GM23338 (cell line): ENCODE measurements at regions not wholly inside any gene's neighbourhood (a gene's known extent, or its start where the extent isn't known, plus 50 kb on each side); places are given as distances from the start of the nearest gene placed in this dataset.

Source experiments
- ATAC-seq: fragments of 200-7000 bp; cut with Tn5 transposase; 3 replicates; pipeline ENCODE4 v1.9.1; 2020
- DNase-seq: peaks from one replicate; pipeline ENCODE4 v3.0.0-alpha.2; 2015; ENCODE audit warnings: low spot score
- H2AFZ ChIP-seq: fragments of 200-600 bp; sonication (generic); 2 replicates; pipeline ENCODE4 v1.8.0; 2016; ENCODE audit warnings: antibody characterized with exemption, mild to moderate bottlenecking, moderate library complexity
- H3F3A ChIP-seq: fragments of 200-600 bp; sonication (generic); replicated peaks from 2 replicates; pipeline ENCODE4 v1.8.0; 2017; ENCODE audit warnings: antibody characterized with exemption, mixed run types, low read depth
- H3K27ac ChIP-seq: fragments of 200-600 bp; sonication (generic); 2 replicates; pipeline ENCODE4 v1.6.1; 2016; ENCODE audit warnings: low read depth
- H3K27me3 ChIP-seq: fragments of 200-600 bp; sonication (generic); 2 replicates; pipeline ENCODE4 v1.8.0; 2016; ENCODE audit warnings: mild to moderate bottlenecking, mixed run types, moderate library complexity; ENCODE audit not compliant: insufficient read depth
- H3K36me3 ChIP-seq: fragments of 200-600 bp; sonication (generic); 2 replicates; pipeline ENCODE4 v1.8.0; 2016; ENCODE audit warnings: mild to moderate bottlenecking; ENCODE audit not compliant: insufficient read depth
- H3K4me1 ChIP-seq: fragments of 200-600 bp; sonication (generic); 2 replicates; pipeline ENCODE4 v1.8.0; 2016; ENCODE audit warnings: mild to moderate bottlenecking, moderate library complexity; ENCODE audit not compliant: insufficient read depth
- H3K4me2 ChIP-seq: fragments of 200-600 bp; sonication (generic); 2 replicates; pipeline ENCODE4 v1.7.1; 2017; ENCODE audit warnings: mixed run types
- H3K4me3 ChIP-seq: fragments of 200-600 bp; sonication (generic); 2 replicates; pipeline ENCODE4 v1.6.1; 2016; ENCODE audit warnings: mixed run types
- H3K79me2 ChIP-seq: fragments of 200-600 bp; sonication (generic); replicated peaks from 2 replicates; pipeline ENCODE4 v1.8.0; 2017; ENCODE audit warnings: mild to moderate bottlenecking; ENCODE audit not compliant: insufficient read depth
- H3K9me2 ChIP-seq: fragments of 200-600 bp; sonication (generic); 2 replicates; pipeline ENCODE4 v1.8.0; 2017; ENCODE audit not compliant: insufficient read depth
- H4K20me1 ChIP-seq: fragments of 200-600 bp; sonication (generic); replicated peaks from 2 replicates; pipeline ENCODE4 v1.8.0; 2017; ENCODE audit warnings: mild to moderate bottlenecking; ENCODE audit not compliant: insufficient read depth
- H3K27ac Mint-ChIP-seq: 2 replicates; pipeline ENCODE4 v1.8.0; 2020; ENCODE audit warnings: inconsistent platforms, mild to moderate bottlenecking, moderate library complexity, mixed read lengths
- H3K27me3 Mint-ChIP-seq: 3 replicates; pipeline ENCODE4 v1.8.0; 2022; ENCODE audit warnings: low read depth, mild to moderate bottlenecking, moderate library complexity, mixed read lengths, inconsistent platforms; ENCODE audit not compliant: insufficient read depth, poor library complexity
- H3K36me3 Mint-ChIP-seq: 3 replicates; pipeline ENCODE4 v1.8.0; 2021; ENCODE audit warnings: low read depth, mild to moderate bottlenecking, inconsistent platforms, moderate library complexity, mixed read lengths
- H3K4me1 Mint-ChIP-seq: 3 replicates; pipeline ENCODE4 v1.8.0; 2020; ENCODE audit warnings: mild to moderate bottlenecking, inconsistent platforms, mixed read lengths
- H3K4me3 Mint-ChIP-seq: 3 replicates; pipeline ENCODE4 v1.8.0; 2021; ENCODE audit warnings: moderate library complexity, mild to moderate bottlenecking, inconsistent platforms, mixed read lengths
- H3K9me3 Mint-ChIP-seq: 3 replicates; pipeline ENCODE4 v1.8.0; 2020; ENCODE audit warnings: moderate library complexity, mild to moderate bottlenecking, inconsistent platforms, mixed read lengths
- CTCF ChIP-seq, 2 experiments: fragments of 200-600 bp in 1 of 2; sonication (generic) in 1 of 2; conservative IDR thresholded peaks; 2 replicates each; pipeline versions ENCODE4 v1.5.1 to v1.6.1; 2016 to 2017; ENCODE audit warnings: antibody characterized with exemption in 2 of 2, low read depth in 2 of 2, mild to moderate bottlenecking in 2 of 2, moderate library complexity in 1 of 2
- ETS1 ChIP-seq: IDR thresholded peaks from 2 replicates; pipeline ENCODE4 v1.6.1; 2016; ENCODE audit warnings: antibody characterized with exemption
- EZH2 ChIP-seq: fragments of 200-600 bp; sonication (generic); IDR thresholded peaks from one replicate; pipeline ENCODE4 v1.8.0; 2017; ENCODE audit warnings: antibody characterized with exemption, mild to moderate bottlenecking, low read depth; ENCODE audit not compliant: unreplicated experiment
- EZH2phosphoT487 ChIP-seq: fragments of 200-600 bp; sonication (generic); IDR thresholded peaks from one replicate; pipeline ENCODE4 v1.8.1; 2018; ENCODE audit warnings: antibody characterized with exemption; ENCODE audit not compliant: unreplicated experiment
- JUNB ChIP-seq: IDR thresholded peaks from one replicate; pipeline ENCODE4 v1.6.1; 2016; ENCODE audit warnings: antibody characterized with exemption; ENCODE audit not compliant: unreplicated experiment
- POLR2AphosphoS5 ChIP-seq: IDR thresholded peaks from 2 replicates; pipeline ENCODE4 v1.6.1; 2016; ENCODE audit warnings: antibody characterized with exemption, low read depth
- REST ChIP-seq: IDR thresholded peaks from one replicate; pipeline ENCODE4 v1.6.1; 2018; ENCODE audit warnings: antibody characterized with exemption; ENCODE audit not compliant: unreplicated experiment
- STAT1 ChIP-seq: IDR thresholded peaks from one replicate; pipeline ENCODE4 v1.6.1; 2016; ENCODE audit warnings: antibody characterized with exemption; ENCODE audit not compliant: unreplicated experiment
- ZNF114 ChIP-seq: fragments of 250-450 bp; sonication (Bioruptor Pico); IDR thresholded peaks from 2 replicates; pipeline ENCODE4 v1.5.0; 2020; ENCODE audit warnings: mild to moderate bottlenecking, moderate library complexity
- ZNF331 ChIP-seq: fragments of 250-450 bp; sonication (Bioruptor Pico); IDR thresholded peaks from 2 replicates; pipeline ENCODE4 v1.5.0; 2020; ENCODE audit warnings: low read depth, mild to moderate bottlenecking, moderate library complexity
- ZNF462 ChIP-seq: fragments of 250-450 bp; sonication (Bioruptor Pico); IDR thresholded peaks from 2 replicates; pipeline ENCODE4 v1.5.0; 2020; ENCODE audit warnings: mild to moderate bottlenecking, moderate library complexity

- H3K27me3 Mint-ChIP-seq, result peaks cover 3% of the 10 kb centered on the region
- H3K27me3 ChIP-seq, result no peaks in the 10 kb centered on the region
- H2AFZ ChIP-seq, result no peak overlapping the region
- no peak overlapping the region for H3K4me2 ChIP-seq
- H3F3A ChIP-seq, result no peaks in the 10 kb centered on the region
- no peaks in the 10 kb centered on the region for H3K79me2 ChIP-seq
- no peak overlapping the region for H3K4me3 ChIP-seq
- H3K4me1 ChIP-seq, result no peaks in the 10 kb centered on the region
- no peak overlapping the region for H3K4me3 Mint-ChIP-seq
- no peaks in the 10 kb centered on the region for H3K4me1 Mint-ChIP-seq
- no peak overlapping the region for H3K27ac ChIP-seq
- no peaks in the 10 kb centered on the region for H3K9me2 ChIP-seq
- DNase-seq (no peak), ATAC-seq (no peak)
- peaks cover 81% of the 10 kb centered on the region for H3K9me3 Mint-ChIP-seq
- no peak overlapping the region for H3K27ac Mint-ChIP-seq
- TF ChIP-seq REST, result no peak
- no peak for TF ChIP-seq JUNB
- TF ChIP-seq EZH2, result no peak
- no peak for TF ChIP-seq CTCF (conservative IDR thresholded peaks at IDR 0.05; ENCODE audit: low read depth in 2 of 2)
- TF ChIP-seq ZNF331 (CRISPR knock-in tag), result no peak
- TF ChIP-seq ETS1, result no peak
- TF ChIP-seq ZNF114 (CRISPR knock-in tag), result no peak
- no peak for TF ChIP-seq POLR2AphosphoS5
- TF ChIP-seq ZNF462 (CRISPR knock-in tag), result no peak
- no peak for TF ChIP-seq EZH2phosphoT487
- no peak for TF ChIP-seq STAT1
- H3K36me3 ChIP-seq, result peaks cover 13% of the 10 kb centered on the region
- no peaks in the 10 kb centered on the region for H4K20me1 ChIP-seq
- H3K36me3 Mint-ChIP-seq, result peaks cover 12% of the 10 kb centered on the region
Measured at GRCh38 chr18:71837547-71837946, 706.6 kb downstream of the CBLN2 start.
